Body of pancreas (tissue), 4 donors: ENCODE measurements at regions not wholly inside any gene's neighbourhood (a gene's known extent, or its start where the extent isn't known, plus 50 kb on each side); places are given as distances from the start of the nearest gene placed in this dataset.

Experiments used
- CTCF ChIP-seq, 7 experiments: fragments of 450-650 bp in 4 of 7; fragments of 200-600 bp in 3 of 7; sonication (generic) in 3 of 7; IDR thresholded peaks; one replicate each; pipeline ENCODE4 v1.5.1; 2016 to 2019; ENCODE audit warnings: antibody characterized with exemption in 7 of 7
- POLR2A ChIP-seq, 3 donors: fragments of 450-650 bp; IDR thresholded peaks; one replicate each; pipeline ENCODE4 v1.6.1; 2016; ENCODE audit warnings: antibody characterized with exemption in 3 of 3, mild to moderate bottlenecking in 2 of 3

- TF ChIP-seq CTCF (IDR thresholded peaks at IDR 0.05), result no peak
- TF ChIP-seq POLR2A (IDR thresholded peaks at IDR 0.05), result no peak
These were observed 278.1 kb upstream of the TMEM229A start for GRCh38 chr7:124310934-124311390.
